NCI-H2107 treated with DMSO at 0.1 percent for 48 hours (cell line): ENCODE measurements at regions not wholly inside any gene's neighbourhood (a gene's known extent, or its start where the extent isn't known, plus 50 kb on each side); places are given as distances from the start of the nearest gene placed in this dataset.

Experiments used
- DNase-seq: peaks from one replicate; lab custom pipeline; 2025; ENCODE audit not compliant: unreplicated experiment; lab: John Stamatoyannopoulos, UW

DNA sequence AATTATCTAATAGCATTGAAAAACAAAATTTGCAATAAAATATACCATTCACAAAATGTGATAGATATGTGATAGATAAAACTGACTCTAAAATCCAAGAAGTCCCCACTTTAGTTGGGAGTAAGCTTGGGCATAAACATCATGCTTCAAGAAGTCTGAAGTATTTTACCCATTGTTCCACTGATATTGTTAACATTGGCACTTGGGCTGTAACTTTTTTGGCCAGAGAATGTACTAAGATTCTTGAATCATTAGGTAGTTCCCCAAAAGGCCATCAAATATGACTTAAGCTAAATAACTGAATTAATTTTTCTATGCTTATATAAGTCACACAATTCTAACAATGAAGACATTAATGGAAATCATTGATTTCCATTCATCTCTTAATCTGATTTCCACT is 413.6 kb downstream of the CDH2 start:
- no peak for DNase-seq

GRCh38 chr18:27762054-27762453 is 414.9 kb downstream of the CDH2 start:
- DNase-seq = no peak

DNA sequence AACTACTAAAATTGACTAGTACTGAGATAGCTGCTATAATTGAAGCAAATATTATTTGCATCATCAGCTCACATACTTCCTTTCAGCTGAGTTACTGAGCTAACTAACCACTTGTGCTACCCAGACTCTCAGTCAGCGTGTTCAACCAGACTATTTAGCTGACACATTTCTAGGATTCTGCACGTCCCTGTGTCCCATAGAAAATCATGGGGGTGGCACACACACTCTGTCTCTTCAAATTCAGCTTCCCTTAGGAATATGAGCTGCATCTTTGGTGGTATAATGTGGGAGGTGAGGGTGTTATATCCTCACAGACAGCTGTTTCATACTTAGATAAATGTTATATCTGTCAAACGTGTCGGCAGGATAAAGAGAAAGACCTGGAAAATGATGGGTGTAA is 424.0 kb downstream of the CDH2 start:
- DNase-seq = no peak

- DNase-seq = no peak
Observed at GRCh38 chr18:27750923-27751322, 426.0 kb downstream of the CDH2 start.

DNA sequence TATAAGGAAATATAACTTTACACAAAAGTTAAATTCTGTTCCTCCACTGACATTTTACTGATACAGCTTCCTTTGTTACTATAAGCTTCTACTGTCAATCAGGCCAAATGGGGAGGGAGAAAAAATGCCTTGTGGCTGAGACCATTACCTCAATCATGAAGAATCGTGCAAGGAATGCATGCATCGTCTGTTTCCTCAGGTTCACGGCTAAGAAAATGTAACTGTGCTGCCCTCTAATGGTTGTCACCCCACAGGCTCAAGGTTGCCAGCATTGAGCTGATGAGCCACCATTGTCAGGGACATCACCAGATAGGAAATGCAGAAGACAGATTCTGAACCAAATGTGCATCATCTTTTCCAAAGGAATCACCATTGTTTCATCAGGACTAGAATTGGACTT is 426.9 kb downstream of the CDH2 start:
- DNase-seq = peak; percentile 45

- no peak for DNase-seq
Observed at GRCh38 chr18:27749194-27749593, 427.7 kb downstream of the CDH2 start.

DNA sequence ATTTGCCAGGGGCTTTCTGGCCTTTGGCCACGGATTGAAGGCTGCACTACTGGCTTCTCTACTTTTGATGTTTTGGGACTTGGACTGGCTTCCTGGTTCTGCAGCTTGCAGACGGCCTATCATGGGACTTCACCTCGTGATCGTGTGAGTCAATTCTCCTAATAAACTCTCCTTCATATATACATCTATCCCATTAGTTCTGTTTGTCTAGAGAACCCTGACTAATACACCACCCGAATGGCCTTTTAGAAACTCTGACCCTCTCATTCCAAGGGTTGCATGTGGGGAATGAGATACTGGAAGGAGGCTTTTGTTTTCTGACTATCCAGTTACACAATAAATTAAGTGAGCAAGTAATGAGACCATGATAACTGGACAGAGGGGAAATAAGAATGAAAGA is 430.7 kb downstream of the CDH2 start:
- DNase-seq = no peak

GRCh38 chr18:27735117-27735516 is 441.8 kb downstream of the CDH2 start:
- DNase-seq = no peak

GRCh38 chr18:27731211-27731610 is 445.7 kb downstream of the CDH2 start:
- DNase-seq = no peak

DNA sequence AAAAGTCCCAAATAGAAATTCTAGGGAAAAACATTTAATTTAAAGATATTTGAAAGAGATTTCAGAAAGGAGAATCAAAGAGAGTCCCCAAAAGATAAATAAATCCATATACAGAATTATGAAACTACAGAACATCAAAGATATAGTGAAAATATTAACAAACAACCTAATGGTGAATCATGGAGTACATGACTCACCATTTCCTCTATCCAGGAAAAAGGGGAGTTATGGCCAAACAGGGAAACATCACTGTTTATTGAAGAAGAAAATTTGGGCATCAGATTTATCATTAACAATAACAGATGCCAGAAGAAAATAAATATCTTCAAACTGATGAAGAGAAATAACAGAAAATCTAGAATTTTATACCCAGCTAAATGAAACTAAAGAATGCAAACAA is 448.3 kb downstream of the CDH2 start:
- no peak for DNase-seq

- no peak for DNase-seq
Observed at GRCh38 chr18:27724362-27724761, 452.6 kb downstream of the CDH2 start.

DNA sequence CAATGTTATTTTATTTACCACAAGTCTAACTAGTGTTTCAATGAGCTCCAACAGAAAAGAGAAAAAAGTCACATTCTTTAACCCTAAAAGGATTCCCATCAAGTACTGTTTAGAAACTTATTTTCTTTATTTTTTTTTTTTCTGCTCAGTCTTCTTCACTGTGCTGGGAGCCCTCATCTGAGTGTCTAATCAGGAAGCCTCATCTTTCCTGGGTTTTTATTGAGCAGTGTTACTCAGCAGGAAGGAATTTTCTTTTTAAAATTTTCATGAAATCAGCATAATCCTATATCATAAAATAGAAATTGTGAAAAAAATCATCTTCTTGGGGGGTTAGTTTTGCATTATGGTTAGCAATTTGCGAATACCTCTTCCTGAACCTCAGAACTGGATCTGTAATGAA is 453.8 kb downstream of the CDH2 start:
- no peak for DNase-seq

- DNase-seq = no peak
Observed at GRCh38 chr18:27719680-27720079, 457.2 kb downstream of the CDH2 start.

DNA sequence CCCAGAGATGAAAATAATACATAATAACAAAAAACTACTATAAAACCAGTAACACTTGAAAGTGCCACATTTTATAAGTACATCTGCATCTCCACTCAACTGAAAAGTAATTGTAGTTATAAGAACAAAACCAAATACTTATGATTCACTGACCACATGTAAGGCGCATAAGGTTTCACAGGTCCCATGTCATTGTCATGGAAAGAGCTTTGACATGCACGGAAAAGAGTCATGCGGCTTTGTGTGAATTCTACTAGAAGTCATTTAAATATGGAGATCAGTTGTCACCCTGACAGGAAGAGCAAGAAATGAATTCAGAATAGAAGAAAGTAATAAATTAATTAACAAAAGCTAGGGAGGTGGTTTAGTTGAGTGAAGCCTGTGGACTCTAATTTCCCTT is 459.1 kb downstream of the CDH2 start:
- peak; percentile 54 for DNase-seq

DNA sequence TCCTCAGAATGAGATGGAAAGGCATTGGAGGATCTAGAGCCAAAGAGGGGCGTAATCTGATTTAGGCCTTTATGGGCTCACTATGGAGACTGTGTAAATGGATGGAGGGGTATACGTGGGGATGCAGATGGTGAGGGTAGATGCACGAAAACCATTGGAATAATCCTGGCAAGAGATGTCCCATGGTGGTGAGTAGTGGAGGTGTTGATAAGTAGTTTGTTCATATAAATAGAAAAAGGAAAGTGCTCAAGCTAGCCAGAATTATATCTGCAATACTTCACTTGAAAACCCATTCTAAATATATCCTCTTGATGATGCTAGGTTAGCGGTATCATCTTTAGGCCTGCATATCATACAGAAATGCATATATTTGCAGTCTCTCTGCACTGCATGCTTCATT is 459.7 kb downstream of the CDH2 start:
- no peak for DNase-seq

GRCh38 chr18:27715751-27716150 is 461.2 kb downstream of the CDH2 start:
- no peak for DNase-seq

DNA sequence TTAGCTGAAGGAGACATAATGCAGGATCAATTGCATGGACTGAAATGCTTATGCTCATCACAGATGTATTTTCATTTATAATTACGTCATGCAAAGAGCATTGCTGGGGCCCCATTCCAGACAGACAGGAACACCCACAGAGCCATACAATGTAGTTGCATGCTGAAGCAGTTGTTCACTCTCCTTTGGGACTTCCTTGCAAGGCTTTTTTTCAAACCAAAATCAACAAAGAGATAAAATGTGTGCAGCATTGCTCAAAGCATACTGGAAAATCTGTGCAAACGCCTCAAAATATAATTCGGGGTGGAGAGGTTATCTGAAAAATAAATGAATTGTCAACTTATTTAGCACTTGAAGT is 463.2 kb downstream of the CDH2 start:
- DNase-seq = no peak

- peak; percentile 68 for DNase-seq
Observed at GRCh38 chr18:27713037-27713737, 463.7 kb downstream of the CDH2 start.

- peak; percentile 43 for DNase-seq
Observed at GRCh38 chr18:27712066-27712465, 464.9 kb downstream of the CDH2 start.

DNA sequence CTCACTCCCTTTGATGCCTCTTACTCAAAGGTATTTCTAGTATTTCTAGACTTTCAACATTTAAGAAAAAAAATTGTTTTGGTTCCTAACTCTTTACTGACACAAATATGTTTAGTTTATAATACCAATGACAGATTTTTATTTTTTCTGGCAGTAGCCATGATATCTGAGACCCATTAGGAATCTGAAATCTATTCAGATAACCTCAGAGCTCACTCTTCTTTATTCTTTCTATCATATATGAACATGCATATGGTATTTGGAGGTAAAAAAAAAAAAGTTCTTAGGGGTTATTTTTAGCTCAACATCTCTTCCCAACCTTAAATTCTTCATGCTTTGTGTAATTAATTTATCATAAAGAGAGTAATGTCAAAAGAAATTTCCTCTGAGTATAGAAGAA is 465.5 kb downstream of the CDH2 start:
- no peak for DNase-seq

DNA sequence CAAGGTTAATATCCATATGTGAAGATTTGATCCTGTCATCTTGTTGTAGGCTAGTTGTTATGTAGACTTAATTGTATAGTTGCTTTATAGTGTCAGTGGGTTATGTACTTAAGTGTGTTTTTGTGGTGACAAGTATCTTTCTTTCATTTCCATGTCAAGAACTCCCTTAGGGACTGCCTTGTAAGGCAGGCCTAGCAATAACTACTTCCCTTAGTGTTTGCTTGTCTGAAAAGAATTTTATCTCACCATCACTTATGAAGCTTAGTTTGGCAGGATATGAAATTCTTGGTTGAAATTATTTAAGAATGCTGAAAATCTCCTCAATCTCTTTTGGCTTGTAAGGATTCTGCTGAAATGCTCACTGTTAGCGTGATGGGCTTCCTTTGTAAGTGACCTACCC is 467.6 kb downstream of the CDH2 start:
- no peak for DNase-seq

DNA sequence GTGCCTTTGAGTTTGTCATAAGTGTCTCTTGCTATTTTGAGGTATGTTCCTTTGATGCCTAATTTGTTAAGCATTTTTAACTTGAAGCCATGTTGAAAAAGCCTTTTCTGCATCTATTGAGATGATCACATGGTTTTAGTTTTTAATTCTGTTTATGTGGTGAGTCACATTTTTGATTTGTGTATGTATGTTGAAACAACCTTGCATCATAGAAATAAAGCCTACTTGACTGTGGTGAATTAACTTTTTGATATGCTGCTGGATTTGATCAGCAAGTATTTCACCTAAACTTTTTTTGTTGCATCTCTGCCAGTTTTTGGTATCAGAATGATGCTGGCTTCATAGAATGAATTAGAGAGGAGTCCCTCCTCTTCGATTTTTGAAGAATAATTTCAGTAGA is 469.7 kb downstream of the CDH2 start:
- DNase-seq = no peak

DNA sequence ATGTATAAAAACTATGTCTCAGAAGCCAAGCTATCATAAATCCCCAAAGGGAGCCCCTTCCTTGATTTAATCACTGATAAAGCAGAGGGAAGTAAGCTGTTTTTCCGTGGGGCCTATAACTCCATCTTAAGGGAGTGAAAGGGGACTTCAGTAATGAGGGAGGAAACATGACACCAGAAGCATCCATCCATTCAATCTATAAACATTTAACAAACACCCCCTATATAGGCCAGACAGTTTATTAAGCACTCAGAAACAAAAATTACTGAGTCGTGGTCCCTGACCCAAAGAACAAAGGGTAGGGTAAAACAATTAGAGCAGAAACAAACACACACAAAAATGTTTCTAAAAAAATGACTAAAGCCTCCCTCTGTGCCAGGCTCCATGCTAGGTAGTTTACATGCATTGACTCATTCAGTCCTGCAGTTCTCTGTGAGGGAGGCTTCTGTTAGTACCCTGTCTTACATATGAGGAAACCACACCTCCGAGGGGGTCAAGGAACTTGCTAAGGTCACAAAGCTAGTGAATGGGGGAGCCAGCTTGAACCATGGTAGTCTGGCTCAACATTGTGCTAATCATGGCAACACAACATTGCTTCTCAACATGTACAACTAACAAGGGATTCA is 472.1 kb downstream of the CDH2 start:
- no peak for DNase-seq
